GM12878 (cell line): ENCODE measurements at regions not wholly inside any gene's neighbourhood (a gene's known extent, or its start where the extent isn't known, plus 50 kb on each side); places are given as distances from the start of the nearest gene placed in this dataset.

Experiments used
- ATAC-seq: fragments of 200-7000 bp; cut with Tn5 transposase; 3 replicates; pipeline ENCODE4 v1.9.1; 2020; ENCODE audit warnings: mild to moderate bottlenecking, moderate library complexity
- BruUV-seq: library from RNA; stranded (reverse); fragments of 400-500 nt; replicated peaks from 2 replicates; lab custom pipeline; 2021; lab: Mats Ljungman, UMichigan
- CTCF ChIA-PET: fragments of 300-600 bp; sonication (Branson Sonifier 250); formaldehyde crosslinking; extraction: SDS; loops from one replicate; lab custom pipeline; 2021; ENCODE audit warnings: inconsistent platforms; lab: Yijun Ruan, JAX
- POLR2A ChIA-PET: fragments of 350-600 bp; formaldehyde crosslinking; extraction: SDS; loops from one replicate; lab custom pipeline; 2021; ENCODE audit warnings: inconsistent platforms; lab: Charles Lee
- RAD21 ChIA-PET: fragments of 300-600 bp; sonication (Branson Sonifier 250); formaldehyde crosslinking; loops from one replicate; lab custom pipeline; 2023; ENCODE audit warnings: antibody characterized with exemption; ENCODE audit not compliant: unreplicated experiment; lab: Charles Lee
- SMC1A ChIA-PET: fragments of 300-600 bp; sonication (Branson Sonifier 250); formaldehyde crosslinking; loops from one replicate; lab custom pipeline; 2023; ENCODE audit not compliant: unreplicated experiment, uncharacterized antibody; lab: Charles Lee
- DNase-seq: peaks from one replicate; pipeline ENCODE4 v3.0.0-alpha.2; 2011; ENCODE audit warnings: low read depth, low spot score
- FAIRE-seq: peaks from 3 replicates; lab custom pipeline; 2011; peaks lifted over from hg19 to GRCh38; lab: Jason Lieb, UNC
- H2AFZ ChIP-seq: 2 replicates; pipeline ENCODE4 v1.6.0; 2011; ENCODE audit warnings: low read depth, low read length, control low read depth; ENCODE audit not compliant: control insufficient read depth
- H3K27ac ChIP-seq: 2 replicates; pipeline ENCODE4 v1.5.1; 2011; ENCODE audit warnings: control low read depth; ENCODE audit not compliant: control insufficient read depth, insufficient read depth
- H3K27me3 ChIP-seq, 2 experiments: replicated peaks in 1 of 2; 2 replicates each; pipeline versions ENCODE4 v1.6.0 to v1.6.1; 2011; ENCODE audit warnings: low read length in 1 of 2; ENCODE audit not compliant: control insufficient read depth in 2 of 2, insufficient read depth in 2 of 2
- H3K36me3 ChIP-seq, 2 experiments: 2 replicates each; pipeline ENCODE4 v1.5.1; 2011; ENCODE audit warnings: low read length in 1 of 2; ENCODE audit not compliant: control insufficient read depth in 2 of 2, insufficient read depth in 2 of 2
- H3K4me1 ChIP-seq: 2 replicates; pipeline ENCODE4 v1.6.1; 2011; ENCODE audit warnings: mild to moderate bottlenecking, low read length, moderate library complexity, mixed read lengths; ENCODE audit not compliant: control insufficient read depth, insufficient read depth
- H3K4me2 ChIP-seq: 2 replicates; pipeline ENCODE4 v1.6.0; 2011; ENCODE audit warnings: control low read depth; ENCODE audit not compliant: control insufficient read depth, insufficient read depth
- H3K4me3 ChIP-seq: fragments of 200-600 bp; sonication (generic); 2 replicates; pipeline ENCODE4 v1.5.1; 2016
- H3K79me2 ChIP-seq: 2 replicates; pipeline ENCODE4 v1.6.0; 2011; ENCODE audit warnings: low read length; ENCODE audit not compliant: control insufficient read depth, insufficient read depth
- H3K9ac ChIP-seq: 2 replicates; pipeline ENCODE4 v1.8.0; 2011; ENCODE audit warnings: low read length, control low read depth, mixed read lengths; ENCODE audit not compliant: control insufficient read depth, insufficient read depth
- H3K9me3 ChIP-seq: replicated peaks from 3 replicates; pipeline ENCODE4 v1.5.1; 2011; ENCODE audit warnings: mild to moderate bottlenecking, low read length; ENCODE audit not compliant: control insufficient read depth, insufficient read depth
- H4K20me1 ChIP-seq: 2 replicates; pipeline ENCODE4 v1.6.0; 2011; ENCODE audit not compliant: control insufficient read depth, insufficient read depth
- ATF7 ChIP-seq: fragments of 450-650 bp; IDR thresholded peaks from 2 replicates; pipeline ENCODE4 v1.6.1; 2016; ENCODE audit warnings: low read depth, mild to moderate bottlenecking
- BCL11A ChIP-seq: IDR thresholded peaks from 2 replicates; pipeline ENCODE4 v1.6.1; 2011; ENCODE audit warnings: low read depth, low read length
- CBFB ChIP-seq: IDR thresholded peaks from 2 replicates; pipeline ENCODE4 v1.6.1; 2016; ENCODE audit warnings: antibody characterized with exemption, low read depth
- EZH2 ChIP-seq: IDR thresholded peaks from 2 replicates; pipeline ENCODE4 v1.6.1; 2012; ENCODE audit warnings: low read depth, mild to moderate bottlenecking, control low read depth, inconsistent platforms, low read length, borderline replicate concordance; ENCODE audit not compliant: control insufficient read depth
- FOXK2 ChIP-seq: fragments of 450-650 bp; IDR thresholded peaks from 2 replicates; pipeline ENCODE4 v1.6.1; 2017; ENCODE audit warnings: mild to moderate bottlenecking, moderate library complexity
- FOXM1 ChIP-seq: IDR thresholded peaks from 2 replicates; pipeline ENCODE4 v1.6.1; 2012; ENCODE audit warnings: low read depth, mild to moderate bottlenecking, inconsistent platforms, low read length, moderate library complexity
- MYB ChIP-seq: fragments of 150-350 bp; IDR thresholded peaks from 2 replicates; pipeline ENCODE4 v1.6.1; 2014; ENCODE audit warnings: mild to moderate bottlenecking, low read depth, low read length, borderline replicate concordance
- NFXL1 ChIP-seq: fragments of 450-650 bp; IDR thresholded peaks from 2 replicates; pipeline ENCODE4 v1.6.1; 2017; ENCODE audit warnings: antibody characterized with exemption, mild to moderate bottlenecking, borderline replicate concordance
- NRF1 ChIP-seq: conservative IDR thresholded peaks from 2 replicates; pipeline ENCODE4 v1.6.1; 2011; ENCODE audit warnings: mild to moderate bottlenecking, low read depth, low read length, improper control_type of control experiment
- RAD21 ChIP-seq: IDR thresholded peaks from 2 replicates; pipeline ENCODE4 v1.6.1; 2011; ENCODE audit warnings: mild to moderate bottlenecking, low read depth, low read length, moderate library complexity; ENCODE audit not compliant: insufficient read depth
- RELA ChIP-seq: fragments of 450-650 bp; IDR thresholded peaks from 2 replicates; pipeline ENCODE4 v1.8.0; 2014; ENCODE audit warnings: borderline replicate concordance; ENCODE audit not compliant: partially characterized antibody
- RUNX3 ChIP-seq: IDR thresholded peaks from 2 replicates; pipeline ENCODE4 v1.6.1; 2012; ENCODE audit warnings: low read length, inconsistent platforms
- STAT1 ChIP-seq: fragments of 450-650 bp; conservative IDR thresholded peaks from 2 replicates; pipeline ENCODE4 v1.6.1; 2014; ENCODE audit warnings: antibody characterized with exemption, mild to moderate bottlenecking
- YY1 ChIP-seq: IDR thresholded peaks from 2 replicates; pipeline ENCODE4 v1.6.1; 2011; ENCODE audit warnings: low read depth, mild to moderate bottlenecking, low read length
- WGBS: methylation state at CpG from one replicate; pipeline ENCODE4 v1.1.6; 2016; ENCODE audit warnings: low lambda C conversion rate; ENCODE audit not compliant: insufficient replicate concordance, insufficient coverage; ENCODE audit errors: missing lambda C conversion rate; 5-methylcytosine and 5-hydroxymethylcytosine counted together
- in situ Hi-C: fragments of 300-500 bp; cut with MboI; formaldehyde crosslinking; loops from 9 replicates; pipeline ENCODE4 v1.14.3; 2018; ENCODE audit warnings: mixed read lengths
- intact Hi-C: fragments of 100-400 bp; cut with micrococcal nuclease; formaldehyde crosslinking; loops from one replicate; pipeline ENCODE4 v1.14.2; 2022; ENCODE audit not compliant: unreplicated experiment
- TF ChIP-seq, protein P1 (sequence below): fragments of 450-650 bp; formaldehyde crosslinking; IDR thresholded peaks from 2 replicates; pipeline ENCODE4 v1.4.0; 2020; ENCODE audit warnings: mild to moderate bottlenecking, moderate library complexity
- TF ChIP-seq, protein P2 (sequence below): fragments of 450-650 bp; formaldehyde crosslinking; IDR thresholded peaks from 2 replicates; pipeline ENCODE4 v1.5.0; 2022; ENCODE audit warnings: mild to moderate bottlenecking, missing genetic modification characterization
- TF ChIP-seq, protein P3 (sequence below): IDR thresholded peaks from 2 replicates; pipeline ENCODE4 v1.6.1; 2011; ENCODE audit warnings: low read depth, mild to moderate bottlenecking, low read length, moderate library complexity, borderline replicate concordance; ENCODE audit errors: extremely low read depth

DNA sequence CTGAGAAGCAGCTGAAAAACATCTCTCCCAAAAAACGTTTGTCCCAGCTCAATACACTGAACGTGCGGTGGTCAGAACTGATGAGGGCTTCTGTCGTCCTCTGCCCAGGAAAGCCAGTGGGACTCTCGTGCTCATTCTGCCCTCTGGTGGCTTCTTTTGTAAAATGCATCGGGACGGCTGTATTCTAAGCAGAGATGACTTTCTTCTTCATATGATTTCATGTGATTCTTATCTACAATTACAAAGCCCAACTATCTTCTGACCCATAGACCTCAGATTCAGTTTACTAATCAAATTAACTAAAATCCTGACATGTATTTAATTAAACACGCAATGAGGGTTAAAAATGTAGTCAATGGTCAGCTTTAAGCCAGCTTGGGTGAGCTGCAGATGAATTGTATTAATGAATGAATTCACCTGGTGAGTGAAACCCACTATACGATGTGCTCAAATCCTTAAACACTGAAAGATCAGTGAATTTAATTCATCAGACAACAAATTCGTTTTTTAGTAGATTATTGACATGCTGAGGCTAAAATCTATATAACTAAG, 117.6 kb upstream of the FAM204A start:
- Histone ChIP-seq H3K4me2 (no peak overlapping the region), H3K36me3 (no peaks in the 10 kb centered on the region), H3K27me3 (peaks cover 0 to 3% of the 10 kb centered on the region in 2 experiments; a peak in 3 of 4 replicates), H3K9ac (no peak overlapping the region), H3K9me3 (no peaks in the 10 kb centered on the region), H3K27ac (no peak overlapping the region), H3K4me3 (no peak overlapping the region), H3K4me1 (no peaks in the 10 kb centered on the region), H3K79me2 (no peaks in the 10 kb centered on the region), H2AFZ (no peak overlapping the region; the same call in 1 of the 2 replicates), H4K20me1 (no peaks in the 10 kb centered on the region)
- BruUV-seq = no TSS peak
- in situ Hi-C loops = no loop called here
- SMC1A ChIA-PET = interaction anchor here (0.6 to 2.9 kb wide), 11 partner anchors 12 to 1018 kb away, joined by 3 to 12 read pairs (median 4); no protein-coding TSS in a partner anchor
- peak; percentile 94 for ATAC-seq
- RAD21 ChIA-PET = interaction anchor here (0.8 to 4.9 kb wide), 8 partner anchors 24 to 1028 kb away, joined by 3 to 34 read pairs (median 4); no protein-coding TSS in a partner anchor
- CTCF ChIA-PET = interaction anchor here (0.6 to 3.5 kb wide), 37 partner anchors 8 to 1244 kb away, joined by 3 to 30 read pairs (median 4); no protein-coding TSS in a partner anchor
- peak; percentile 35 for FAIRE-seq
- POLR2A ChIA-PET = no interaction called here
- intact Hi-C loops = loop anchor here (1.0 kb wide), 1 partner anchor 963 kb away; no protein-coding TSS in a partner anchor
- under 1% methylated on average over 10 of the region's 10 CpGs for WGBS
- no peak for DNase-seq
- TF ChIP-seq FOXM1 (no peak), EZH2 (no peak), RUNX3 (no peak), STAT1 (no peak), FOXK2 (no peak), NRF1 (no peak), ATF7 (no peak), MYB (no peak), RAD21 (peak; percentile 65), YY1 (no peak), RELA (no peak), CBFB (no peak), BCL11A (no peak), NFXL1 (no peak)
- TF ChIP-seq, protein P1, sequence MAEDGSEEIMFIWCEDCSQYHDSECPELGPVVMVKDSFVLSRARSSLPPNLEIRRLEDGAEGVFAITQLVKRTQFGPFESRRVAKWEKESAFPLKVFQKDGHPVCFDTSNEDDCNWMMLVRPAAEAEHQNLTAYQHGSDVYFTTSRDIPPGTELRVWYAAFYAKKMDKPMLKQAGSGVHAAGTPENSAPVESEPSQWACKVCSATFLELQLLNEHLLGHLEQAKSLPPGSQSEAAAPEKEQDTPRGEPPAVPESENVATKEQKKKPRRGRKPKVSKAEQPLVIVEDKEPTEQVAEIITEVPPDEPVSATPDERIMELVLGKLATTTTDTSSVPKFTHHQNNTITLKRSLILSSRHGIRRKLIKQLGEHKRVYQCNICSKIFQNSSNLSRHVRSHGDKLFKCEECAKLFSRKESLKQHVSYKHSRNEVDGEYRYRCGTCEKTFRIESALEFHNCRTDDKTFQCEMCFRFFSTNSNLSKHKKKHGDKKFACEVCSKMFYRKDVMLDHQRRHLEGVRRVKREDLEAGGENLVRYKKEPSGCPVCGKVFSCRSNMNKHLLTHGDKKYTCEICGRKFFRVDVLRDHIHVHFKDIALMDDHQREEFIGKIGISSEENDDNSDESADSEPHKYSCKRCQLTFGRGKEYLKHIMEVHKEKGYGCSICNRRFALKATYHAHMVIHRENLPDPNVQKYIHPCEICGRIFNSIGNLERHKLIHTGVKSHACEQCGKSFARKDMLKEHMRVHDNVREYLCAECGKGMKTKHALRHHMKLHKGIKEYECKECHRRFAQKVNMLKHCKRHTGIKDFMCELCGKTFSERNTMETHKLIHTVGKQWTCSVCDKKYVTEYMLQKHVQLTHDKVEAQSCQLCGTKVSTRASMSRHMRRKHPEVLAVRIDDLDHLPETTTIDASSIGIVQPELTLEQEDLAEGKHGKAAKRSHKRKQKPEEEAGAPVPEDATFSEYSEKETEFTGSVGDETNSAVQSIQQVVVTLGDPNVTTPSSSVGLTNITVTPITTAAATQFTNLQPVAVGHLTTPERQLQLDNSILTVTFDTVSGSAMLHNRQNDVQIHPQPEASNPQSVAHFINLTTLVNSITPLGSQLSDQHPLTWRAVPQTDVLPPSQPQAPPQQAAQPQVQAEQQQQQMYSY = no peak
- TF ChIP-seq, protein P2, sequence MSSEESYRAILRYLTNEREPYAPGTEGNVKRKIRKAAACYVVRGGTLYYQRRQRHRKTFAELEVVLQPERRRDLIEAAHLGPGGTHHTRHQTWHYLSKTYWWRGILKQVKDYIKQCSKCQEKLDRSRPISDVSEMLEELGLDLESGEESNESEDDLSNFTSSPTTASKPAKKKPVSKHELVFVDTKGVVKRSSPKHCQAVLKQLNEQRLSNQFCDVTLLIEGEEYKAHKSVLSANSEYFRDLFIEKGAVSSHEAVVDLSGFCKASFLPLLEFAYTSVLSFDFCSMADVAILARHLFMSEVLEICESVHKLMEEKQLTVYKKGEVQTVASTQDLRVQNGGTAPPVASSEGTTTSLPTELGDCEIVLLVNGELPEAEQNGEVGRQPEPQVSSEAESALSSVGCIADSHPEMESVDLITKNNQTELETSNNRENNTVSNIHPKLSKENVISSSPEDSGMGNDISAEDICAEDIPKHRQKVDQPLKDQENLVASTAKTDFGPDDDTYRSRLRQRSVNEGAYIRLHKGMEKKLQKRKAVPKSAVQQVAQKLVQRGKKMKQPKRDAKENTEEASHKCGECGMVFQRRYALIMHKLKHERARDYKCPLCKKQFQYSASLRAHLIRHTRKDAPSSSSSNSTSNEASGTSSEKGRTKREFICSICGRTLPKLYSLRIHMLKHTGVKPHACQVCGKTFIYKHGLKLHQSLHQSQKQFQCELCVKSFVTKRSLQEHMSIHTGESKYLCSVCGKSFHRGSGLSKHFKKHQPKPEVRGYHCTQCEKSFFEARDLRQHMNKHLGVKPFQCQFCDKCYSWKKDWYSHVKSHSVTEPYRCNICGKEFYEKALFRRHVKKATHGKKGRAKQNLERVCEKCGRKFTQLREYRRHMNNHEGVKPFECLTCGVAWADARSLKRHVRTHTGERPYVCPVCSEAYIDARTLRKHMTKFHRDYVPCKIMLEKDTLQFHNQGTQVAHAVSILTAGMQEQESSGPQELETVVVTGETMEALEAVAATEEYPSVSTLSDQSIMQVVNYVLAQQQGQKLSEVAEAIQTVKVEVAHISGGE (CRISPR knock-in tag) = no peak
- TF ChIP-seq, protein P3, sequence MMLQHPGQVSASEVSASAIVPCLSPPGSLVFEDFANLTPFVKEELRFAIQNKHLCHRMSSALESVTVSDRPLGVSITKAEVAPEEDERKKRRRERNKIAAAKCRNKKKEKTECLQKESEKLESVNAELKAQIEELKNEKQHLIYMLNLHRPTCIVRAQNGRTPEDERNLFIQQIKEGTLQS = no peak
